ENCODE measurements at regions not wholly inside any gene's neighbourhood (a gene's known extent, or its start where the extent isn't known, plus 50 kb on each side); places are given as distances from the start of the nearest gene placed in this dataset.
"Not testable (repeated sequence)": the region's sequence is repeated elsewhere in the genome, so short reads cannot be mapped to it uniquely, and the experiment has no call there.

DNA sequence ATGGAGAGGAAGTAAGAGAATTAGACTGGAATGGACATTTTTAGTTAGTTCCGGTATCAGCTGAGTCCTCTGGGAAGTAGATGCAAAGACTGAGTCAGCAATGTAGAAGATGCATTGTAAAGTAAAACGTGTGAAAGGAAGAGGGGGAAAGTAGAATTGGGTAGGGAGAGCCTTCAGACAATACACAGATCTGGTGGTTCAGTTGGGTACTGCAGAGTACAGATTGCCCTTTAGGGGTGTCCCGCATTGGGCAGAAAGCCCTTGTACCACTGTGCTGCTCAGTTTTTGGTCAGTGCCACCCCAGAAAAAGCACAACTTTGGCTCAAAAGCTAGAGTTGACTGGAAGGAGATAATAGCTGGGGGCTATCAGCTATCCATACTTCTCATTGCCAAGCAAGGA is 247.4 kb downstream of the KBTBD8 start:
- H3K36me3 ChIP-seq (ENCODE audit: control insufficient read depth in 4 of 4, insufficient read depth in 3 of 4, low read depth in 1 of 4, low read length in 3 of 4): no peaks in the 10 kb centered on the region
- no peaks in the 10 kb centered on the region for H3K27me3 ChIP-seq (ENCODE audit: control insufficient read depth in 4 of 4, insufficient read depth in 4 of 4, low read length in 3 of 4)
- no peaks in the 10 kb centered on the region for H3K9me3 ChIP-seq (ENCODE audit: control insufficient read depth in 4 of 4, low read length in 3 of 4)
- DNase-seq (ENCODE audit: low spot score): no peak
- H3K4me1 ChIP-seq (ENCODE audit: control insufficient read depth in 4 of 4, insufficient read depth in 4 of 4, low read length in 3 of 4): no peaks in the 10 kb centered on the region
- no peak overlapping the region for H3K4me3 ChIP-seq (ENCODE audit: low read depth in 1 of 3, low read length in 3 of 3)
- 68% methylated on average over 3 of the region's 3 CpGs for WGBS
- no peak overlapping the region for H3K9ac ChIP-seq (ENCODE audit: low read depth in 1 of 2, low read length in 2 of 2)
- TF ChIP-seq, protein P1, sequence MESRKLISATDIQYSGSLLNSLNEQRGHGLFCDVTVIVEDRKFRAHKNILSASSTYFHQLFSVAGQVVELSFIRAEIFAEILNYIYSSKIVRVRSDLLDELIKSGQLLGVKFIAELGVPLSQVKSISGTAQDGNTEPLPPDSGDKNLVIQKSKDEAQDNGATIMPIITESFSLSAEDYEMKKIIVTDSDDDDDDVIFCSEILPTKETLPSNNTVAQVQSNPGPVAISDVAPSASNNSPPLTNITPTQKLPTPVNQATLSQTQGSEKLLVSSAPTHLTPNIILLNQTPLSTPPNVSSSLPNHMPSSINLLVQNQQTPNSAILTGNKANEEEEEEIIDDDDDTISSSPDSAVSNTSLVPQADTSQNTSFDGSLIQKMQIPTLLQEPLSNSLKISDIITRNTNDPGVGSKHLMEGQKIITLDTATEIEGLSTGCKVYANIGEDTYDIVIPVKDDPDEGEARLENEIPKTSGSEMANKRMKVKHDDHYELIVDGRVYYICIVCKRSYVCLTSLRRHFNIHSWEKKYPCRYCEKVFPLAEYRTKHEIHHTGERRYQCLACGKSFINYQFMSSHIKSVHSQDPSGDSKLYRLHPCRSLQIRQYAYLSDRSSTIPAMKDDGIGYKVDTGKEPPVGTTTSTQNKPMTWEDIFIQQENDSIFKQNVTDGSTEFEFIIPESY (IDR thresholded peaks at IDR 0.05): no peak
- TF ChIP-seq RAD21 (IDR thresholded peaks at IDR 0.05): no peak
- TF ChIP-seq TAF1 (conservative IDR thresholded peaks at IDR 0.05): no peak
- TF ChIP-seq, protein P2, sequence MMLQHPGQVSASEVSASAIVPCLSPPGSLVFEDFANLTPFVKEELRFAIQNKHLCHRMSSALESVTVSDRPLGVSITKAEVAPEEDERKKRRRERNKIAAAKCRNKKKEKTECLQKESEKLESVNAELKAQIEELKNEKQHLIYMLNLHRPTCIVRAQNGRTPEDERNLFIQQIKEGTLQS (IDR thresholded peaks at IDR 0.05): no peak
- TF ChIP-seq YY1 (IDR thresholded peaks at IDR 0.05): no peak
- no peak overlapping the region for H3K27ac ChIP-seq (ENCODE audit: low read depth in 1 of 2, low read length in 2 of 2)

- Histone ChIP-seq H3K27ac (ENCODE audit: low read depth in 1 of 2, low read length in 2 of 2) (no peak overlapping the region), H3K4me3 (ENCODE audit: low read depth in 1 of 3, low read length in 3 of 3) (no peak overlapping the region), H3K9me3 (ENCODE audit: control insufficient read depth in 4 of 4, low read length in 3 of 4) (peaks cover 0 to 6% (median 0%) of the 10 kb centered on the region in 4 donors), H3K9ac (ENCODE audit: low read depth in 1 of 2, low read length in 2 of 2) (no peak overlapping the region), H3K27me3 (ENCODE audit: control insufficient read depth in 4 of 4, insufficient read depth in 4 of 4, low read length in 3 of 4) (no peaks in the 10 kb centered on the region), H3K4me1 (ENCODE audit: control insufficient read depth in 4 of 4, insufficient read depth in 4 of 4, low read length in 3 of 4) (no peaks in the 10 kb centered on the region), H3K36me3 (ENCODE audit: control insufficient read depth in 4 of 4, insufficient read depth in 3 of 4, low read depth in 1 of 4, low read length in 3 of 4) (no peaks in the 10 kb centered on the region)
- TF ChIP-seq RAD21 (IDR thresholded peaks at IDR 0.05) (no peak), SP1 (IDR thresholded peaks at IDR 0.05) (no peak), NR2F2 (IDR thresholded peaks at IDR 0.05) (no peak)
- TF ChIP-seq, protein P2 (IDR thresholded peaks at IDR 0.05): no peak
- TF ChIP-seq, protein P3, sequence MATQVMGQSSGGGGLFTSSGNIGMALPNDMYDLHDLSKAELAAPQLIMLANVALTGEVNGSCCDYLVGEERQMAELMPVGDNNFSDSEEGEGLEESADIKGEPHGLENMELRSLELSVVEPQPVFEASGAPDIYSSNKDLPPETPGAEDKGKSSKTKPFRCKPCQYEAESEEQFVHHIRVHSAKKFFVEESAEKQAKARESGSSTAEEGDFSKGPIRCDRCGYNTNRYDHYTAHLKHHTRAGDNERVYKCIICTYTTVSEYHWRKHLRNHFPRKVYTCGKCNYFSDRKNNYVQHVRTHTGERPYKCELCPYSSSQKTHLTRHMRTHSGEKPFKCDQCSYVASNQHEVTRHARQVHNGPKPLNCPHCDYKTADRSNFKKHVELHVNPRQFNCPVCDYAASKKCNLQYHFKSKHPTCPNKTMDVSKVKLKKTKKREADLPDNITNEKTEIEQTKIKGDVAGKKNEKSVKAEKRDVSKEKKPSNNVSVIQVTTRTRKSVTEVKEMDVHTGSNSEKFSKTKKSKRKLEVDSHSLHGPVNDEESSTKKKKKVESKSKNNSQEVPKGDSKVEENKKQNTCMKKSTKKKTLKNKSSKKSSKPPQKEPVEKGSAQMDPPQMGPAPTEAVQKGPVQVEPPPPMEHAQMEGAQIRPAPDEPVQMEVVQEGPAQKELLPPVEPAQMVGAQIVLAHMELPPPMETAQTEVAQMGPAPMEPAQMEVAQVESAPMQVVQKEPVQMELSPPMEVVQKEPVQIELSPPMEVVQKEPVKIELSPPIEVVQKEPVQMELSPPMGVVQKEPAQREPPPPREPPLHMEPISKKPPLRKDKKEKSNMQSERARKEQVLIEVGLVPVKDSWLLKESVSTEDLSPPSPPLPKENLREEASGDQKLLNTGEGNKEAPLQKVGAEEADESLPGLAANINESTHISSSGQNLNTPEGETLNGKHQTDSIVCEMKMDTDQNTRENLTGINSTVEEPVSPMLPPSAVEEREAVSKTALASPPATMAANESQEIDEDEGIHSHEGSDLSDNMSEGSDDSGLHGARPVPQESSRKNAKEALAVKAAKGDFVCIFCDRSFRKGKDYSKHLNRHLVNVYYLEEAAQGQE (IDR thresholded peaks at IDR 0.05): no peak
- TF ChIP-seq, protein P4, sequence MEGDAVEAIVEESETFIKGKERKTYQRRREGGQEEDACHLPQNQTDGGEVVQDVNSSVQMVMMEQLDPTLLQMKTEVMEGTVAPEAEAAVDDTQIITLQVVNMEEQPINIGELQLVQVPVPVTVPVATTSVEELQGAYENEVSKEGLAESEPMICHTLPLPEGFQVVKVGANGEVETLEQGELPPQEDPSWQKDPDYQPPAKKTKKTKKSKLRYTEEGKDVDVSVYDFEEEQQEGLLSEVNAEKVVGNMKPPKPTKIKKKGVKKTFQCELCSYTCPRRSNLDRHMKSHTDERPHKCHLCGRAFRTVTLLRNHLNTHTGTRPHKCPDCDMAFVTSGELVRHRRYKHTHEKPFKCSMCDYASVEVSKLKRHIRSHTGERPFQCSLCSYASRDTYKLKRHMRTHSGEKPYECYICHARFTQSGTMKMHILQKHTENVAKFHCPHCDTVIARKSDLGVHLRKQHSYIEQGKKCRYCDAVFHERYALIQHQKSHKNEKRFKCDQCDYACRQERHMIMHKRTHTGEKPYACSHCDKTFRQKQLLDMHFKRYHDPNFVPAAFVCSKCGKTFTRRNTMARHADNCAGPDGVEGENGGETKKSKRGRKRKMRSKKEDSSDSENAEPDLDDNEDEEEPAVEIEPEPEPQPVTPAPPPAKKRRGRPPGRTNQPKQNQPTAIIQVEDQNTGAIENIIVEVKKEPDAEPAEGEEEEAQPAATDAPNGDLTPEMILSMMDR (IDR thresholded peaks at IDR 0.05; ENCODE audit: low read depth, low read length, missing input control): no peak
- 74% methylated on average over 3 of the region's 3 CpGs for WGBS
- DNase-seq (ENCODE audit: low spot score): no peak
These were observed 250.6 kb downstream of the KBTBD8 start for GRCh38 chr3:67248726-67249125.

GRCh38 chr3:67252906-67253305 is 254.8 kb downstream of the KBTBD8 start:
- not testable (repeated sequence) for H3K27me3 ChIP-seq (ENCODE audit: control insufficient read depth in 4 of 4, insufficient read depth in 4 of 4, low read length in 3 of 4); H3K9me3 ChIP-seq (ENCODE audit: control insufficient read depth in 4 of 4, low read length in 3 of 4); DNase-seq (ENCODE audit: low spot score); H3K9ac ChIP-seq (ENCODE audit: low read depth in 1 of 2, low read length in 2 of 2); H3K4me3 ChIP-seq (ENCODE audit: low read depth in 1 of 3, low read length in 3 of 3); H3K27ac ChIP-seq (ENCODE audit: low read depth in 1 of 2, low read length in 2 of 2); H3K36me3 ChIP-seq (ENCODE audit: control insufficient read depth in 4 of 4, insufficient read depth in 3 of 4, low read depth in 1 of 4, low read length in 3 of 4); H3K4me1 ChIP-seq (ENCODE audit: control insufficient read depth in 4 of 4, insufficient read depth in 4 of 4, low read length in 3 of 4)
- 72% methylated on average over 1 of the region's 1 CpG for WGBS
